OCI-LY3 (cell line): ENCODE measurements at regions not wholly inside any gene's neighbourhood (a gene's known extent, or its start where the extent isn't known, plus 50 kb on each side); places are given as distances from the start of the nearest gene placed in this dataset.
A peak's percentile ranks its signal among the peaks of the same experiment; 100 is the strongest.

Source experiments
- H2AFZ ChIP-seq: fragments of 200-600, 300-600 bp; shearing (Covaris generic); 2 replicates; pipeline ENCODE4 v1.6.0; 2014; ENCODE audit warnings: antibody characterized with exemption, low read depth, low read length
- H3K27ac ChIP-seq: fragments of 200-600, 300-600 bp; sonication (generic); 2 replicates; pipeline ENCODE4 v1.5.1; 2014; ENCODE audit warnings: mild to moderate bottlenecking, low read length, moderate library complexity, mixed read lengths
- H3K27me3 ChIP-seq: fragments of 200-600, 300-600 bp; sonication (generic); 2 replicates; pipeline ENCODE4 v1.6.1; 2014; ENCODE audit warnings: low read depth, low read length, mixed read lengths
- H3K36me3 ChIP-seq: fragments of 200-600, 300-600 bp; sonication (generic); replicated peaks from 2 replicates; pipeline ENCODE3; 2014; ENCODE audit warnings: low read depth, low read length, mixed read lengths
- H3K4me1 ChIP-seq: fragments of 300-600, 200-600 bp; sonication (generic); 2 replicates; pipeline ENCODE4 v1.6.1; 2014; ENCODE audit warnings: low read length, mixed read lengths
- H3K4me2 ChIP-seq: fragments of 200-600, 300-600 bp; sonication (generic); 2 replicates; pipeline ENCODE4 v1.6.1; 2014; ENCODE audit warnings: low read length, mixed read lengths
- H3K4me3 ChIP-seq: fragments of 300-600, 200-600 bp; sonication (generic); 2 replicates; pipeline ENCODE4 v1.5.1; 2014; ENCODE audit warnings: antibody characterized with exemption, mild to moderate bottlenecking, low read length, moderate library complexity
- H3K79me2 ChIP-seq: fragments of 300-600, 200-600 bp; shearing (Covaris generic); 2 replicates; pipeline ENCODE4 v1.6.1; 2014; ENCODE audit warnings: mild to moderate bottlenecking, low read length, mixed read lengths
- H3K9ac ChIP-seq: fragments of 300-600, 200-600 bp; shearing (Covaris generic); 2 replicates; pipeline ENCODE4 v1.6.0; 2014; ENCODE audit warnings: mild to moderate bottlenecking, low read length, moderate library complexity
- H3K9me3 ChIP-seq: fragments of 200-600, 300-600 bp; shearing (Covaris generic); 2 replicates; pipeline ENCODE4 v1.6.1; 2014; ENCODE audit warnings: low read length, mixed read lengths; ENCODE audit not compliant: insufficient read depth
- H4K20me1 ChIP-seq: fragments of 200-600, 300-600 bp; sonication (generic); 2 replicates; pipeline ENCODE4 v1.6.1; 2016; ENCODE audit warnings: low read length, mixed read lengths; ENCODE audit not compliant: insufficient read depth
- EZH2phosphoT487 ChIP-seq: fragments of 200-600 bp; shearing (Covaris generic); IDR thresholded peaks from 2 replicates; pipeline ENCODE4 v1.6.1; 2018; ENCODE audit warnings: antibody characterized with exemption, mixed run types, low read depth
- TF ChIP-seq, protein P1 (sequence below): fragments of 200-600, 300-600 bp; sonication (generic); IDR thresholded peaks from 2 replicates; pipeline ENCODE4 v1.5.1; 2014; ENCODE audit warnings: antibody characterized with exemption, low read length, low read depth

DNA sequence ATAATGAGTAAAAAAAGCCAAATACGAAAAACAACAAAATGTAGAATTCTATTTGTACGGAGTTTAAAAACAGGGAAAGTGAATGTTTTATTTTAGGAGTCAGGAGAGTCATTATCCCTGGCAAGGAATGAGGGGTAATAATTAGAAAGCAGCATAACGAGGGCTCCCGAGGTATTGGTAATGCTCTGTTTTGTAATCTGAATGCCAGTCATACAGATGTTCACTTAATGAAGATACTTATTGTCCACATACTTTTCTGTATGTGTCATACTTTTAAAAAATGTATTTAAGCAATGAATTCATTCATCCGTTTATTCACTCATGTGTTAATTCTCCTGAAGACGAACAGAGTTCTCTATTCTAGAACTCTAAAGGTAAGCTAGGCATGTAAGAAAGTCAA is 87.8 kb upstream of the BMP2K start:
- no peaks in the 10 kb centered on the region for H4K20me1 ChIP-seq
- no peaks in the 10 kb centered on the region for H3K36me3 ChIP-seq
- H3K9ac ChIP-seq: no peak overlapping the region
- H3K4me2 ChIP-seq: no peak overlapping the region
- no peak overlapping the region for H3K27ac ChIP-seq
- no peaks in the 10 kb centered on the region for H3K79me2 ChIP-seq
- no peaks in the 10 kb centered on the region for H3K27me3 ChIP-seq
- H3K4me1 ChIP-seq: peaks cover 21% of the 10 kb centered on the region
- H2AFZ ChIP-seq: no peak overlapping the region
- no peak overlapping the region for H3K4me3 ChIP-seq
- no peaks in the 10 kb centered on the region for H3K9me3 ChIP-seq
- TF ChIP-seq EZH2phosphoT487: no peak
- TF ChIP-seq, protein P1, sequence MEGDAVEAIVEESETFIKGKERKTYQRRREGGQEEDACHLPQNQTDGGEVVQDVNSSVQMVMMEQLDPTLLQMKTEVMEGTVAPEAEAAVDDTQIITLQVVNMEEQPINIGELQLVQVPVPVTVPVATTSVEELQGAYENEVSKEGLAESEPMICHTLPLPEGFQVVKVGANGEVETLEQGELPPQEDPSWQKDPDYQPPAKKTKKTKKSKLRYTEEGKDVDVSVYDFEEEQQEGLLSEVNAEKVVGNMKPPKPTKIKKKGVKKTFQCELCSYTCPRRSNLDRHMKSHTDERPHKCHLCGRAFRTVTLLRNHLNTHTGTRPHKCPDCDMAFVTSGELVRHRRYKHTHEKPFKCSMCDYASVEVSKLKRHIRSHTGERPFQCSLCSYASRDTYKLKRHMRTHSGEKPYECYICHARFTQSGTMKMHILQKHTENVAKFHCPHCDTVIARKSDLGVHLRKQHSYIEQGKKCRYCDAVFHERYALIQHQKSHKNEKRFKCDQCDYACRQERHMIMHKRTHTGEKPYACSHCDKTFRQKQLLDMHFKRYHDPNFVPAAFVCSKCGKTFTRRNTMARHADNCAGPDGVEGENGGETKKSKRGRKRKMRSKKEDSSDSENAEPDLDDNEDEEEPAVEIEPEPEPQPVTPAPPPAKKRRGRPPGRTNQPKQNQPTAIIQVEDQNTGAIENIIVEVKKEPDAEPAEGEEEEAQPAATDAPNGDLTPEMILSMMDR: no peak

DNA sequence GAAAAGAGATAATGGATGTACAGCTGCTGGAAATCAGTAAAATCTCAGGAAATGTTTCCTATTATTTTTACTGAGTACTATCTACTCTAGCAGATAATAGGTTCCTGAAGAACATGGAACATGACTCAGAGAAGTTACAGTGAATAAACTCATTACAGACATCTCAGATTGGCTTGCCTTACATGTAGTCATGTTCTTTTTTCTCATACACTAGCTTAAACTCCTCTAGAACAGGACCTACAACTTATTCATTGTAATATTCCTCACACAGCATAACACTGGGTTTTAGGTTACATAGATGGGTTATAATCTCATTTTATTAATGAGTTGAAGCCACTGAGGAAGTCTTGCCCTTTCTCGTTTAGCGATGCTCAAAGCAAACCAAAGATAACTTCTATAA is 86.9 kb upstream of the BMP2K start:
- H3K4me2 ChIP-seq: no peak overlapping the region
- no peaks in the 10 kb centered on the region for H3K36me3 ChIP-seq
- peaks cover 21% of the 10 kb centered on the region for H3K4me1 ChIP-seq
- H3K27ac ChIP-seq: no peak overlapping the region
- H4K20me1 ChIP-seq: no peaks in the 10 kb centered on the region
- H2AFZ ChIP-seq: no peak overlapping the region
- TF ChIP-seq EZH2phosphoT487: no peak
- TF ChIP-seq, protein P1: no peak
- no peak overlapping the region for H3K4me3 ChIP-seq
- no peak overlapping the region for H3K9ac ChIP-seq
- no peaks in the 10 kb centered on the region for H3K9me3 ChIP-seq
- H3K79me2 ChIP-seq: no peaks in the 10 kb centered on the region
- no peaks in the 10 kb centered on the region for H3K27me3 ChIP-seq

DNA sequence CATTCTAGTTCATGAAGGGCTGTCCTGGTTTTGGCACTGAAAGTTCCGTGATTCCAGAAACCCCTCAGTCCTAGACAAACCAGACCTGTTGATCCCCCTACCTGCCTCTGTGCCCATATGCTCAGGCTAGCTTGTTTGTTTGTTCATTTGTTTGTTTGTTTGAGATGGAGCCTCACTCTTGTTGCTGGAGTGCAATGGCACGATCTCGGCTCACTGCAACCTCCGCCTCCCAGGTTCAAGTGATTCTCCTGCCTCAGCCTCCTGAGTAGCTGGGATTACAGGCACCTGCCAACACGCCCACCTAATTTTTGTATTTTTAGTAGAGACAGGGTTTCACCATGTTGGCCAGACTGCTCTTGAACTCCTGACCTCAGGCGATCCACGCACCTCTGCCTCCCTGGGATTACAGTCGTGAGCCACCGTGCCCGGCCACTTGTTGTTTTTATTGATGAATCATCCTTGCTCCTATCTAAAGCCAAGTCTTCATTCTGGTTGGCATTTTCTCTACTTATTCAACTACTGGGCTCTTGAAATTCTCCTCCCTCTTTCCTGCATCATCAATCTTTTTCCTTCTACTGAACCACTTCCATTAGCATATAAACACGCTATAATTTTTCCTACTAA is 86.3 kb upstream of the BMP2K start:
- H3K4me1 ChIP-seq: peaks cover 21% of the 10 kb centered on the region
- no peak overlapping the region for H3K9ac ChIP-seq
- H3K9me3 ChIP-seq: no peaks in the 10 kb centered on the region
- H3K79me2 ChIP-seq: no peaks in the 10 kb centered on the region
- H3K4me3 ChIP-seq: no peak overlapping the region
- no peaks in the 10 kb centered on the region for H3K27me3 ChIP-seq
- H4K20me1 ChIP-seq: no peaks in the 10 kb centered on the region
- no peak overlapping the region for H3K4me2 ChIP-seq
- H3K27ac ChIP-seq: no peak overlapping the region
- H2AFZ ChIP-seq: no peak overlapping the region
- H3K36me3 ChIP-seq: no peaks in the 10 kb centered on the region
- TF ChIP-seq, protein P1: no peak
- TF ChIP-seq EZH2phosphoT487: no peak

DNA sequence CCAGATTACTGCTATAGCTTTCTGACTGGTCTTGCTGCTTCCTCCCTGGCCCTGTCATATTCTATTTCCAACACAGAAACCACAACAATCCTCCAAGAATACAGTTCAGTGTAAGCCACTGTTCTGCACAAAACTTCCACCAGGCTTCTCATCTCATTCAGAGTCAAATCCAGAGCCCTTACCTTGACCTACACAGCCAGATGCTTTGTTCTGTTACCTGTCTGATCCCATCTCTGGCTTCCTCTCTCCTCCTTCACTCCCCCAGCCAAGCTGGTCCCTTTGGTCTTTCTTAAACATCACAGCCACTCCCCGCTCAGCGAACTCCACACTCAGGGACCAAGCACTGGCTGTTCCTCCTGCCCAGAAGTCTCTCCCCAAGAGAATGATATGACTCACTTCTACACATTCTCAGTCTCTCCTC is 84.8 kb upstream of the BMP2K start:
- Histone ChIP-seq H2AFZ (no peak overlapping the region), H3K27ac (no peak overlapping the region), H3K27me3 (no peaks in the 10 kb centered on the region), H3K4me1 (peaks cover 17% of the 10 kb centered on the region), H3K9ac (no peak overlapping the region), H3K4me3 (no peak overlapping the region), H3K36me3 (no peaks in the 10 kb centered on the region), H4K20me1 (no peaks in the 10 kb centered on the region), H3K9me3 (no peaks in the 10 kb centered on the region), H3K4me2 (peak overlapping the region; percentile 35), H3K79me2 (no peaks in the 10 kb centered on the region)
- TF ChIP-seq EZH2phosphoT487: no peak
- TF ChIP-seq, protein P1: no peak
